Tibial nerve (tissue), 4 donors: ENCODE measurements at regions not wholly inside any gene's neighbourhood (a gene's known extent, or its start where the extent isn't known, plus 50 kb on each side); places are given as distances from the start of the nearest gene placed in this dataset.

Source experiments
- DNase-seq, 2 donors: peaks; one replicate each; pipeline ENCODE4 v3.0.0-alpha.2; 2019; ENCODE audit warnings: low spot score in 2 of 2
- H3K27ac ChIP-seq, 4 donors: fragments of 200-600 bp; sonication (generic) in 3 of 4; one replicate each; pipeline ENCODE4 v1.5.1; 2017 to 2019; ENCODE audit warnings: mild to moderate bottlenecking in 1 of 4
- H3K27me3 ChIP-seq, 2 donors: fragments of 200-600 bp; sonication (generic) in 1 of 2; one replicate each; pipeline versions ENCODE4 v1.5.1 to v1.6.0; 2017 to 2019
- H3K36me3 ChIP-seq, 3 donors: fragments of 200-600 bp; sonication (generic); one replicate each; pipeline ENCODE4 v1.5.1; 2018 to 2019
- H3K4me1 ChIP-seq, 4 donors: fragments of 200-600 bp; sonication (generic) in 3 of 4; one replicate each; pipeline ENCODE4 v1.5.1; 2017 to 2019
- H3K4me3 ChIP-seq, 4 donors: fragments of 200-600 bp; sonication (generic) in 3 of 4; one replicate each; pipeline ENCODE4 v1.5.1; 2017 to 2019; ENCODE audit warnings: mild to moderate bottlenecking in 1 of 4, moderate library complexity in 1 of 4
- H3K9me3 ChIP-seq, 4 donors: fragments of 200-600 bp; sonication (generic) in 3 of 4; one replicate each; pipeline ENCODE4 v1.5.1; 2017 to 2019
- CTCF ChIP-seq, 5 experiments: fragments of 200-600 bp in 3 of 5; fragments of 450-650 bp in 2 of 5; sonication (generic) in 3 of 5; IDR thresholded peaks; one replicate each; pipeline ENCODE4 v1.5.1; 2016 to 2019; ENCODE audit warnings: antibody characterized with exemption in 5 of 5, mild to moderate bottlenecking in 3 of 5, moderate library complexity in 2 of 5
- EP300 ChIP-seq, 2 donors: sonication (generic); formaldehyde crosslinking; IDR thresholded peaks; one replicate each; pipeline ENCODE4 v1.6.1; 2017; ENCODE audit warnings: antibody characterized with exemption in 2 of 2, mild to moderate bottlenecking in 1 of 2
- POLR2A ChIP-seq, 2 donors: fragments of 450-650 bp; IDR thresholded peaks; one replicate each; pipeline ENCODE4 v1.6.1; 2017; ENCODE audit warnings: antibody characterized with exemption in 2 of 2, mild to moderate bottlenecking in 2 of 2, moderate library complexity in 2 of 2
- WGBS, 2 donors: methylation state at CpG; one replicate each; pipeline ENCODE4 v1.1.5; 2018; 5-methylcytosine and 5-hydroxymethylcytosine counted together

- 56 to 71% methylated on average over 10 of the region's 10 CpGs for WGBS, 2 donors
- Histone ChIP-seq H3K4me3 (no peak overlapping the region), H3K36me3 (no peaks in the 10 kb centered on the region), H3K9me3 (no peaks in the 10 kb centered on the region), H3K4me1 (no peaks in the 10 kb centered on the region), H3K27me3 (peaks cover 0 to 28% of the 10 kb centered on the region in 2 donors), H3K27ac (no peak overlapping the region)
- DNase-seq, result no peak
- TF ChIP-seq CTCF (IDR thresholded peaks at IDR 0.05) (no peak), POLR2A (IDR thresholded peaks at IDR 0.05) (no peak), EP300 (IDR thresholded peaks at IDR 0.05) (no peak)
Observed at GRCh38 chrX:69307756-69308155, 142.5 kb upstream of the PJA1 start.

GRCh38 chrX:69307029-69307428 is 141.8 kb upstream of the PJA1 start:
- H3K36me3 ChIP-seq, result no peaks in the 10 kb centered on the region
- H3K4me3 ChIP-seq, result no peak overlapping the region
- whole genome bisulfite sequencing, 2 donors, result 84 to 100% methylated on average over 1 of the region's 1 CpG
- H3K9me3 ChIP-seq, result no peaks in the 10 kb centered on the region
- H3K27me3 ChIP-seq, result peaks cover 0 to 35% of the 10 kb centered on the region in 2 donors
- no peaks in the 10 kb centered on the region for H3K4me1 ChIP-seq
- no peak for DNase-seq
- H3K27ac ChIP-seq, result no peak overlapping the region
- TF ChIP-seq EP300 (IDR thresholded peaks at IDR 0.05), result no peak
- TF ChIP-seq POLR2A (IDR thresholded peaks at IDR 0.05), result no peak
- no peak for TF ChIP-seq CTCF (IDR thresholded peaks at IDR 0.05)

- WGBS, 2 donors, result 18 to 68% methylated on average over 2 to 7 of the region's 7 CpGs
- H3K27me3 ChIP-seq, result peaks cover 0 to 39% of the 10 kb centered on the region in 2 donors
Observed at GRCh38 chrX:69306063-69306404, 140.8 kb upstream of the PJA1 start.

GRCh38 chrX:69305333-69306062 is 140.2 kb upstream of the PJA1 start:
- Histone ChIP-seq H3K27me3 (peaks cover 0 to 39% of the 10 kb centered on the region in 2 donors), H3K4me1 (no peaks in the 10 kb centered on the region), H3K27ac (no peak overlapping the region), H3K4me3 (no peak overlapping the region), H3K36me3 (no peaks in the 10 kb centered on the region), H3K9me3 (no peaks in the 10 kb centered on the region)
- no peak for DNase-seq
- TF ChIP-seq POLR2A (IDR thresholded peaks at IDR 0.05) (no peak), CTCF (IDR thresholded peaks at IDR 0.05) (no peak), EP300 (IDR thresholded peaks at IDR 0.05) (no peak)
- 23 to 42% methylated on average over 23 to 39 of the region's 39 CpGs for WGBS, 2 donors

More at GRCh38 chrX:69306063-69306404, 140.8 kb upstream of the PJA1 start:
- no peaks in the 10 kb centered on the region for H3K4me1 ChIP-seq
- TF ChIP-seq EP300 (IDR thresholded peaks at IDR 0.05), result no peak
- TF ChIP-seq POLR2A (IDR thresholded peaks at IDR 0.05), result no peak
- TF ChIP-seq CTCF (IDR thresholded peaks at IDR 0.05), result no peak
- no peak overlapping the region for H3K27ac ChIP-seq
- DNase-seq, result no peak
- H3K9me3 ChIP-seq, result no peaks in the 10 kb centered on the region
- H3K36me3 ChIP-seq, result no peaks in the 10 kb centered on the region
- no peak overlapping the region for H3K4me3 ChIP-seq

- TF ChIP-seq EP300 (IDR thresholded peaks at IDR 0.05) (no peak), CTCF (IDR thresholded peaks at IDR 0.05) (no peak), POLR2A (IDR thresholded peaks at IDR 0.05) (no peak)
- no peak for DNase-seq
- H3K4me3 ChIP-seq, result no peak overlapping the region
- 69 to 86% methylated on average over 1 of the region's 1 CpG for WGBS, 2 donors
- no peaks in the 10 kb centered on the region for H3K9me3 ChIP-seq
- peaks cover 0 to 39% of the 10 kb centered on the region in 2 donors for H3K27me3 ChIP-seq
- H3K27ac ChIP-seq, result no peak overlapping the region
- H3K36me3 ChIP-seq, result no peaks in the 10 kb centered on the region
- H3K4me1 ChIP-seq, result no peaks in the 10 kb centered on the region
Observed at GRCh38 chrX:69303231-69303630, 138.0 kb upstream of the PJA1 start.
